HG03045 (cell line): ENCODE measurements at regions not wholly inside any gene's neighbourhood (a gene's known extent, or its start where the extent isn't known, plus 50 kb on each side); places are given as distances from the start of the nearest gene placed in this dataset.

Source experiments
- ATAC-seq: cut with Tn5 transposase; IDR thresholded peaks from one replicate; pipeline ENCODE4 v1.9.1; 2021; ENCODE audit warnings: mild to moderate bottlenecking, moderate library complexity; ENCODE audit not compliant: unreplicated experiment

DNA sequence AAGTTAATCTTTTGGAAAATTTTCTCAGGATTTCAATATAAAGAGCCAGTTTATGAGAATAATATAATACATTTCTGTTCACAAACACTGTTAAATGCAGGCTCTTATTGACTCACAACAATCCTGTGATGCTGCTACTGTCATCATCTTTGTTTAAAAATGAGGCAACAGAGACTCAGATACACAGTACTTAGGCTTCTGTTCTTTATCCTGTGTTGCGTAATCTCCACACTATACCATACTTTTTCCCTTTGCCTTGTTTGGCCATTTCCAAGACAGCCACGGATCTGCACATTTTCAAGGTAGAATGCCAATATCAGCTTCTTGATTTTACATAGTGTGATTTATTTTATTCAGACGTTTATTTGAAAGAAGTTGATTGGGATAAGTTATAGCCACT is 699.0 kb upstream of the CITED2 start:
- no peak for ATAC-seq

DNA sequence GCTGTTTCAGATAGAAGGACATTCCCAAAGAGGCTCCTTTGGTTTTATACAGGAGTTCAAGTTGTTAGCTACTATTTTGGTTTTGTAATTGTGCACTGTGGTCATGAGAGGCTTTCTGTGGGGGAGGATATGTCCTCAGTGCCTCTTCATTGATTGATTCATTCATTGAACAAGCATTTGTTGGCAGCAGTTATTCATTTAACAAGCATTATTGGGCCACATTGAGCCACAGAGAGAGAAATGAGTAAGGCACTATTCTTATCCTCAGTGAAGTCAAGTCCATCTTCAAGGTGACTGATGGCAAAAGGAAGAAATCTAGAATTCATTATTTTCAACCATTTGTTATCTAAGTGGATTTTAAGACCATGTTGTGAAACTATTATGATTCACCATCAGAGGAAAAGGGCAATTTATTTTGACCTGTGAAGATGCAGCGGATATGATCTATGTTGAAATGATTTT is 697.2 kb upstream of the CITED2 start:
- no peak for ATAC-seq

DNA sequence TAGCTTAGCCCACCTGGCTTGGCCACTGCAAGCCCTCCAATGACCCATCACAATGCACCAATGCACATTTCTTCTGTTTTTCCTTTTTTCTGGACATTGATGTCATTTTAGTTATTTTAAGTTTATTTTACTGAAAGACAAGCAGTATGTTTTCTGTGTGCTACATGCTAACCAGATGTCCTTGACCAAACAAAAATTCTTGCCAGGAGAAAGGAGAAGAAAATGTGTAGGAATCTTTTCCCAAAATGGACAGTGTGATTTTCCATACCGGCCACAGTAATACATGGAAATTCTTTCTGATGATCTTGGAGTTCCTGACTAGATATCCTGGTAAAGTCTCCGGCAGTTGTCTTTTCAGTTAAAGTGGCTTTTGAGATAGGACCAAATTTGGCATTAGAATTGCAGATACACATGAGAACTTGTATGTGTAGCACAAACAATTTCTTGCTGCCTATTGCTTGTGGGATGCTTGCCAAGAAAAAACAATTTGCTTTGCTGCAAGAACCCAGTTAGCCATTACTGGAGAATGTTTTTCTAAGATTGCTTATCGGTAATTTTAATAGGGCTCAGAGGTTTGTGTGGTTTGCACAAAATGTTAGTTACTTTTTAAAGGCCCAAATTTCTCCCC is 696.5 kb upstream of the CITED2 start:
- no peak for ATAC-seq

DNA sequence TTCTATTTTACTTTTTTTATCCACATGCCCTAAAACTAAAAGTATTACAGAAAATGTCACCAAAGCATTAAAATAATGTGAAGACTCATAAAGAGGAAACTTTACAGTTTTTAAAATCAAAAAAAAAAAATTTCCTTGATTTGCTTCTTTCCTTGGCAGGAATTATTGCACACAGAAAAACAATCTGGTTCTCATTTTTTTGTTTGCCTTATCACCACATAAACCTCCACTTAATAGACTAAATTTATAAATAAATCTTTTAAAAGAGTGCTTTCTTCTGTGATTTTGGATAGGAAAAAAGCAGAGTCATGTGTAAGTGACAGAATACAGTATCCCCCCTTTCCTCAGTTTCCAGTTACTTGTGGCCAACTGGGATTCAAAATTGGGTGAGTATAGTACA is 695.1 kb upstream of the CITED2 start:
- ATAC-seq = no peak

DNA sequence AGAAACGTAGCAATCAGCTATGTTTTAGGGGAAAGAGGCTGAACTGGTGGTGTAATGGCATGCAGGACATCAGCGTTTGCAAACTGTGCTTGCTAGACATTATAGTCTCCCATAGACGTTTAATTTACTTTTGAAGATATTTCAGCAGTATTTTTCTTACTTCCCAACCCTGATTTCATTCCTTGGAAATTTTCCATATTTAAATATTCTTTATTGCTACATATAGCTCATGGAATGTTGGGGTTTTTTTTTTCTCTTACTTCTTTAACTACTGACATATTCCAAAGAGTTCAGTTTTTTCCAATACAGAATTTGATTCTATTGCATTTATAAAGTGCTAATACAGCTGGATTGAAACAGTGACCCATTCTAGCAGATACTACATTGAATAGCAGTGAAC is 694.4 kb upstream of the CITED2 start:
- no peak for ATAC-seq

DNA sequence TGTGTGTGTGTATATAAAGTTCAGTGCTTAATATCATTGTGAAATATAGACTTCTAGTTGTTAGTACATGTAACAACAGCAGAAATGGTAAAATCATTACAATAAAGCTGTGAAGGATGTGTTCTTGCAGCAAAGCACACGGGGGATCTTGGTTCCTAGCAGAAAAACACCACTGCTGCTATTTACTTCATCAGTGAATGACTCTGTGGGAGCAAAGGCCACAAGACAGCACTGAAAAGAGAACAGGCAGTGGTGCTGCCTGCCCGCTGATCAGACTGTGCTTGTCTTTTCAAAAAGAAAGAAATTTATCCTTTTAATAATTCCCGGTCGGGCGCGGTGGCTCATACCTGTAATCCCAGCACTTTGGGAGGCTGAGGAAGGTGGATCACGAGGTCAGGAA is 689.9 kb upstream of the CITED2 start:
- ATAC-seq = no peak

DNA sequence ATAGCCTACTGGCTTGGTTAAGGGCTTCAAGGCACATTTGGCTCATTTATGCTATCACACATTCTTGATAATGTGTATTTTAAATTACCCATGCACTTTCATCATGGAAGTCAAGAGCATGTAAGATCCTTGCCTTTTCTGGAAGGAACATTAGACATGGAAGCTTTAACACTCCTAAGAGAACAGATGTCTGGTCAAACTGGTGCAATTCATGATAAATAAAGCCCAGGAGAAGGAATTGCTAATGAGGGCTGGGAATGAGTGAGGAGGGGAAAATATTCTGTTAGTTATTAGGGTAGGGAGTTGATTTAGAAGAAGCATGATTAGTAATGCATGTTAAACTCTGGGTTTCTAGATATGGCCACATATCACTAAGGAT is 688.6 kb upstream of the CITED2 start:
- ATAC-seq = no peak

DNA sequence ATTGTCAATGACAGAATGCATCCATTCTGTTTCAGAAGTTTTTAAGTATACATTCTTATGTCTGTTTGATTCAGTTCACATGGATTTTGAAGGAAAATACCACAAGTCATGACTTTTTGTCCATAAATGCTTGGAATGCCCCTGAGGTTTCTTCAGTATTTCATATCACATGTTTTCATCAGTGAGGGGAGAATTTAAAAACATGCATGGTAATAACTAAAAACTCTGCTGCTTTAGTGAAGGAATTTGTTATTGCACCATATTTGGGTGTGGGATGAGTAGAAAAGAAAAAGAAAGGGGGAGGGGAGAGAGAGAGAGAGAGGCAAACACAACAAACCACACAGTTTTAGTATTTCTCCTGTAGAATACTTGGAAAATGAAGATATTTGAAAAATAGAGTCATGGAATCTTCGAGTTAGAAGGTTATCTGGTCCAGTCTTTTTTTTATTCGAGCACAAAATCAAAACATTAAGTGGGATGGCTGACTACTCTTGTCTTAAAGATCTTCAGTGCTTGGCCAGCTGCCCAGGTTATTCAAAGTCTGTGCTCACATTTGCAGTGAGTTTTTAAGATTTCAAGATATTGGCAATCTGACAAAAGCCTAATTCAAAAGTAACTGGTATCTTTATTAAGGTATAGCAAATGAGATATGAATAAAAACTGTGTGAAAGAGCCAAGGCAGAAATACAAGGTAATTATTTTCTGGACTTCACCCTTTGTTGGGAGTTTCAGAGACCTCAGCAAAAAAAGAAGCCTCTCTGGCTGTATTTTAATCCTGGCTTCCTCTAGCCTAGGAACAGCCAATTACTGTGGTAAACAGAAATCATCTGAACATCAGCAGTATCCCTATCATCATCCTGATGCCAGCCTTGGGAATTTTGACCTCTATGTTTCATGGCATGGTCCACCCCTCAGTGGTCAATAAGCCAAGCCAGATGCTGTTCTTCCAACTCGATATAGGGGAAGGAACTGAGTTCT is 687.9 kb upstream of the CITED2 start:
- no peak for ATAC-seq

DNA sequence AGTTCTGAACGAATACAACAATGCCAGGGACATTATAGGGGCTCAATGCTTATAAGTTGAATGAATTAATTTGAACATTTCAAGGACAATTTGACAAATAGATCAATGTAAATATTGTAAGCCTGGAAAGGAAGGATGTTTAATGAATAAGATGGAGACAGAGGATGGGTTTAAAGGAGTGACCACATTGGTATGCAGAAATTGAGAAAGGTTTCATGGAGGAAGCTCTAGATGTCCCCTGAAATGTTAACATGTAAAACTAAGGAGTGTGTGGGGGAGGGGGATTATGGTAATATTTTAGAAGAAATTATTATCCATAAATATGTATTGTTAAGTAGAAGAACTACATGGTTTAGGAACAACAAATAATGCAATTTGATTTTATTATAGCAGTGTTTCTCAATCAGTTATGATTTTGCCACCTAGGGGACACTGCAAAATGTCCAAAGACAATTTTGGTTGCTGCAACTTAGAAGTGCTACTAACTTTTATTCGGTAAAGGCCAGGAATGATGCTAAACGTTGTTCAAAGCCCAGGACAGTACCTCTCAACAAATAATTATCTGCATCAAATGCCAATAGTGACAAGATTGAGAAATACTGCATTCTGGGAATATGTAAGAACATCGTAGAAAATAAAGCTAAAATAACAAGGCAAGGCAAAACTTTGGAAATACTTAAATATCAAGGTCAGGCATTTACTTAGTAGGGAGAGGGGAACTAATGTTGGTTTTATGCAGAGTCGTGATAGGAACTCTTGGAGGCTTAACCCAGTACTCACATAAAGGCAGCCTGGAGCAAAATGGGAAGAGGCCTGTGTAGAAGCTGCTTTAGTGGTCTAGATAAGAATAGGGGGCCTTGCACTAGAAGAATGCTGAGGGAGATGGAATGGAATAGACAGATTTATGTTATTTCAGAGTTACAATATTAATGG is 686.9 kb upstream of the CITED2 start:
- no peak for ATAC-seq

DNA sequence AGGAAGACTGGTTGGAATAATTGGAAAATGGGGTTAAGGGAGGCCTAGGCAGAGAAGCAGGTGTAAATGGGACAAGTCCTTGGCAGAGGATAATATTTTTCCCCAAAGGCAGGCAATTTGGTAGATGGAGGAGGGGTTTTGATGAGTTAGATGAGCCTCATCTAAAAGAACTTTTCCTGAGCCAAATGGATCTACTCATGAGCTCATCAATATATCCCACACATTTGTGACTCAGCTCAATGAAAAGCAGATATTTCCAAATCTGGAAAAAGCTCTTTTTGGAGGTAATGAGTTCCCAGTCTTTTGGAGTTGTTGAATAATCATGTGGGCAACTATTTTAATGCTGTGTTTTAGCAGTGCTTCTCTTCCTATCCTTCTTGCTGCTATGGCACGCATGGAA is 685.5 kb upstream of the CITED2 start:
- ATAC-seq = no peak

DNA sequence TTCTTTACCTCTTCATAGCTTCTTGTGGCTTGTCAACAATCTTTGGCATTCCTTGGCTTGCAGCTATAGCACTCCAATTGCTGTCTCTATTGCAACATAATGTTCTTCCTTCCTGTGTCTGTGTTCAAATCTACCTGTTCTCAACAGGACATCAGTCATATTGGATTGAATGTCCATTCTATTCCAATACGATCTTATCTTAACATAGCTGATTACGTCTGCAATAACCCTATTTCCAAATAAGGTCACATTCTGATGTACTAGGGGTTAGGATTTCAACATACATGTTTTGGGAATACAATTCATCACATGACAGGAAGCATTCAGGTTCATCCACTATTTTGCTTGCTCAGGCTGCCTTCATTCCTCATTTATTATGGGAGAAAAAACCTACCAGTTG is 684.4 kb upstream of the CITED2 start:
- ATAC-seq = no peak

DNA sequence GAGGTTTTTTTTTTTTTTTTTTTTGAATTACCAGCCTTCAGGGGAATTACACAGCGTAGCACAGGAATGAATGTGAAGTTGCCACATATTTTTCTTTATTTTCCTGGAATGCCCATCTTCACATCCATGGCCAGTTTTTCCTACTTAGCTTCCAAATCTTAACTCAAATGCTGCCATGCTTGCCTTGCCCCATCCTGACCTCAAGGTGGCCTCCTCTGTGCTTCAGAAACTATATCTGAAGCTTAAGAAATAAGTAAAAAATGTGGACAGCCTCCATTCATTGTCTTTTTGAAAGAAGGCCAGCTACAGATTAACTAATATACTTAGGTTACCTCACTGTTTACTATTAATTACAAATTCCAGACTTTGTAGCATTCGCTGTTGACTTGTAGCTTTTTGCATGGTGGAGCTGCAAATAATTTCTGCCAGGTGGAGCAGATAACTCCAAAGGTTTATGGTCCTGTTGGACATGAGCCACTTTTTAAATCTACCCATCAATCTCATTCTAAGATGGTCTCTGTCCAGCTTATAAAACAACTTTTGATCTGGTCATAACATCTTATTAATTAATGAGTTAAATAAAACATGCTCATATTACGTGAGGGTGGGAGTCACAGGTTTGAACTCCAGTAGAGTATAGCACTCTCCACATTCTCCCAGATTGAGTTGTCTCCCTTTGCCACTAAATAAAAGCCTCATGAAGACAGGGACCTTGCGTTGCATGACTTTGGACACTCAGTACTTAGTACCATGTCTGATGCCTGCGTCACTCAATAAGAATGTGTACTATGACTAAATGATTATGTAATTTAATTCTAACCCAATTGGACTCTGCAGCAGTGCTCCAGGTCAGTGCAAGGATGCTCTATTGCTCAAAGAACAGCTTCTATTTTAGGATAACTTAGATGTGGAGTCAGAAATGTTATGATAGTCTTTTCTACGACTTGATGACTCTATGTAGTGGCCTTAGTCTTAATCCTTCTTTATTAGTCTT is 678.6 kb upstream of the CITED2 start:
- no peak for ATAC-seq

DNA sequence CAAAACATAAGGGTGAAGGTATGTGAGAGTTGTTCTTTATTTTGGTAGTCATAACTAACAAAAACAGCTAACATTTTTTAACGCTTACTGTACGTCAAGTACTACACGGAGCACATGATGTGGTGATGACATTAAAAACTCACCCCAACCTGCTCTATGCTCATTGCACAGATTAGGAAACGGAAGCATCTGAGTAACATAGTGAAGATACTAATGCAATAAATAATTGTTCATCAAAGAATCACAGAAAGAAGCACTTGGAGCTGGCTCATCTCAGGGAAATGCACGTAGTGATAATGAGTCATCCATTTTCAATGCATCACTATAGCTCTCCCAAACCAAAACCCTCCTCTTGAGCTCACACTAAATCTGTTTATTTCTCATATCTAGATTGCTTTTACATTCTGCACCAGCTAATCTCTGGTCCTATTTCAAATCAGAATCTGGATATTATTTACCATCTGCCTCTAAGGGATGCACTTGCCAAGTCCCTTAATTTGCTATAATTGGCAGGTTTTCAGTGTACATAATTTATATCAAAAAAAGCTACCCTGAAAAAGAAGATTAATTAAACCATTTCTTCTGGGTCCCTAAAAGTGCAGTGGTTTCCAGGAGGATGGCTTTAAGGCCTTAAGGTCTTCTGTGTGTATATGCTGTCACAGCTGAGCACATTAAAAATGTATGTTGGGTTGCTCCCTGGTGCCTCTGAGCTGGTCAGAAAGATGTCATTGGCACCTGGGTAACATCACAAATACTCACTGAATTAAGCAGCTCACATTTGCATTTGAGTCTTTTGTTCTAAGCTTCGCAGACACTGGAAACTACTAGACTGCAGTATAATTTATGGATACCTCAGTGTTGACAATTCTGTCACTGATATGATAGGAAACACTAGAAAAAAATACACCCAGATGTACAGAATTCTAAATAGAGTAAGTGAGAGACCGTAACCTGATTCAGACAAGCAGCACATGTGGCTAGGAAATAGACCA is 677.4 kb upstream of the CITED2 start:
- no peak for ATAC-seq

DNA sequence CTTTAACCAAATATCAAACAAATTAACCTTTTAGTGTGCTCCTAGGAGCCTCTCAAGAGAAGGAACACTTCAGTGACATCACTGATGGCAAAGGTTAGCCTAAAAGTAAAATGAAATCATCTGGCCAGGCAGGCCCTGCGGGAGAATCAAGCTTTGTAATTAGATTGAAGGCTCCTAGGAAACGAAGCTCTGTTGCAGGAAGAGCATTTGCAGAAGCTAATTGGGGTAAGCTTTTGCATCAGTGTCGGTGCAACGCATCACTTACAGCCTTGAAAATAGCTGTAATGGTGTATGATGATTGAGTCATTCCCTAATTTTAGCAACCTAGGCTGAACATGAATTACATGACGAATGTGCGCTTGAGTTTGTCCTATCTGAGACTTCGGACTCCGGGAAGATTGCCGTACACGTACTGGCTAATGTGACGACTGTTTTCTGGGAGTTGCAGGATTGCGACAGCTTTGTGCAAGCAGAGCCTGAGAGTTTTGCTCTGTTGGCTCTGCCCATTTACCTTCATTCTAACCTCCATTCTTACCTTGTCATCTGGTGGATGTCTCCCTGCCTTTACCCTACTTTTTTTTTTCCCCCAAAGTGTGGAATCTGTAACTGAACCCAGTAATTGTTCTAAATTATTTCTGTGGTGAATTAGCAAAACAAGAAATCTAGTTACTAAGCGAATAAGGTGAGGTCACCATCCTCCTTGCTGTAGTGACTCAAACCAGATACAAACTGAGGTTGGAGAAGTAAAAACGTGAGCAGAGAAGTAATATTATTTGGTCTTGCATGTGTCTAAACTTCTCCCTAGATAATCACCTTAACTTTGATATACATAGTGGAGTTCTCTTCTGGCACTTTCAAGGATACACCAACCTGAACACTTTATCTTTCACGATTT is 675.9 kb upstream of the CITED2 start:
- ATAC-seq = no peak

DNA sequence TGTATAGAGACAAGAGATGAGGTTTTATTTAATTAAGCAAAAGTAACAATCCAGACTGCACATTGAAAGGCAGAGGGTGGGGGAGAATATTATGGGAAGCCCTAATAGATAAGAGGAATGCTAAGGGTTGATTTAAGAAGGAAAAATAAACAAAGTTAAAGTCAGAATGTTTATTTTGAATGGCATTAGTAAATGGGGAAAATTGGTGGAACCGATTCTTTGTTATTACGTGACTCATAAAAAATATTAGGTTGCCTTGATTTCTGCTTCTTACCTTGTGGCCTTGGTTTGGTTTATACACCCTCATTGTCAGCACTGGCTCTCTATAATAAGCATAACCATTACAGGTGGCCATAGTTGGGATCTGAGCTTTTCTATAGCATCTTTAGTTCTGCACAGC is 674.8 kb upstream of the CITED2 start:
- no peak for ATAC-seq

DNA sequence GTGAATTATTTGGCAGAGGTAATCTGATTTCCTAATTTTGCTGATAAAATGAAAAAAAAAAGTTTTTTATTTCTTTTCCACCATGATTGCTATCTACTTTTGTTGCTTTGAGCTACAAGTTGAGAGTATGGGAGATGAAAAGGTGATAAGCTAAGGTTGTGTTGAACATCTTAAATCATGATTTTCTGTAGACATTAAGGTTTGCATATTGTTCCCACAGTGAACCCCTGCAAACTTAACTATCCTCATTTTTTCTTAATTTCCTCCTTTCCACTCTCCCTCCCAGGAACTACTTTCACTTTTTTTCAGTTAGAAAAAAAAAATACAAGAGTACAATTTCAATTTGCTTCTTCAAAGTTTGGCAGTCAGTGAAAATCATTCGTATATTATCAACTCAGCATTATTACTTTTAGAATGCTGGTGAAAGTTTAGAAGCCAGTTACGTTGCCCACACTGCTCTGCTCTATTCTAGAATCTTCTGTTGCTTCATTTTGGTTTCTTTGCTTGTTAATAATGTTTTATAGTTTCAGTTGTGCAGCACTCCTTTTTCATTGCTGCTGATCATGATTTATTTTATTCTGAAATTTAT is 673.8 kb upstream of the CITED2 start:
- ATAC-seq = no peak

DNA sequence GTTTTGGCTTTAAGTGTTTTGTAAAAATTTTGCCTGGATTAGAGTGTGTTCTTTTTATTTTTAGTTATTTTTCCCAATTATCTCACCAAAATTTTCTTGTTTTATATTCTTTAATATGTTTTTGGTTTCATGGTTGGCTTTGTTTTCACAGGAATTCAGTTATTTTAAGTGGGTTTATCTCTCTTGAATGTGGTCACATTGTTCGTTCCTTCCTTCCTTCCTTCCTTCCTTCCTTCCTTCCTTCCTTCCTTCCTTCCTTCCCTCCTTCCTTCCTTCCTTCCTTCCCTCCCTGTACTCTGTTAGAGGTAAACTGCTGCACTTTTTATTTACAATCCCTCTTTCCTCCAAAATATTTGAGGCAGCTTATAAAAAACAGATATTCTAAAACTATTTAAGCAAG is 672.9 kb upstream of the CITED2 start:
- no peak for ATAC-seq
